Neural cell (in vitro differentiated cells): ENCODE measurements at regions not wholly inside any gene's neighbourhood (a gene's known extent, or its start where the extent isn't known, plus 50 kb on each side); places are given as distances from the start of the nearest gene placed in this dataset.

Experiments
- EP300 ChIP-seq: fragments of 450-650 bp; conservative IDR thresholded peaks from 2 replicates; pipeline ENCODE4 v1.6.1; 2014; ENCODE audit warnings: antibody characterized with exemption, mild to moderate bottlenecking, moderate library complexity; ENCODE audit not compliant: poor library complexity, severe bottlenecking
- EZH2 ChIP-seq: fragments of 200-600, 300-800 bp; shearing (Covaris generic), sonication (generic); IDR thresholded peaks from 2 replicates; pipeline ENCODE4 v1.6.1; 2014; ENCODE audit warnings: antibody characterized with exemption, low read length, borderline replicate concordance, mild to moderate bottlenecking; ENCODE audit not compliant: insufficient read depth, poor library complexity, severe bottlenecking
- POLR2AphosphoS5 ChIP-seq: IDR thresholded peaks from 2 replicates; pipeline ENCODE4 v1.6.1; 2012
- RAD21 ChIP-seq: fragments of 450-650 bp; conservative IDR thresholded peaks from 2 replicates; pipeline ENCODE4 v1.6.1; 2014; ENCODE audit warnings: antibody characterized with exemption, mild to moderate bottlenecking, moderate library complexity
- SMC3 ChIP-seq: fragments of 450-650 bp; conservative IDR thresholded peaks from 2 replicates; pipeline ENCODE4 v1.6.1; 2014; ENCODE audit warnings: antibody characterized with exemption, mild to moderate bottlenecking, moderate library complexity; ENCODE audit not compliant: poor library complexity
- TF ChIP-seq, protein P1 (sequence below): fragments of 450-650 bp; IDR thresholded peaks from 2 replicates; pipeline ENCODE4 v1.5.1; 2014; ENCODE audit warnings: antibody characterized with exemption, mild to moderate bottlenecking, moderate library complexity; ENCODE audit not compliant: poor library complexity, severe bottlenecking
- TF ChIP-seq, protein P2 (sequence below): IDR thresholded peaks from 2 replicates; pipeline ENCODE4 v1.6.1; 2012; ENCODE audit warnings: borderline replicate concordance

DNA sequence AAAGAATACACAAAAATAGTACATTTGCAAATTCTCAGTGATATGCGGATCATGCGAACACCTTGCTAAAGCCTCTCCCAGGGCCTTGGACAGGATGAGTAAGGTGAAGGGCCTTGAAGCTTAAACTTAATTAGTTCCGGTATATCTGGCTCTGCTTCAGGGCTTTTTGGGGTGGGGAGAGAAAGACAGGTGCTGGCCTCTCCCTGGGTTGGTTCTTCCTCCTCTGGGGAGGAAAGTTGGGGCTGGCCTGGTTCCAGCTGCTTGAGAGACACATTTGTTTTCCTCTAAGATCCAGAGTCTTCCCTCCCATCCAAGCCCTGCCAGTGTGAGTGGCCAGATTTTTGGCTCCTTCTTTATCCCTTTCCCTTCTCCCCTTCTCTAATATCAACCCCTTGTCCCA lies 64.7 kb upstream of the EPHB3 start:
- TF ChIP-seq, protein P1, sequence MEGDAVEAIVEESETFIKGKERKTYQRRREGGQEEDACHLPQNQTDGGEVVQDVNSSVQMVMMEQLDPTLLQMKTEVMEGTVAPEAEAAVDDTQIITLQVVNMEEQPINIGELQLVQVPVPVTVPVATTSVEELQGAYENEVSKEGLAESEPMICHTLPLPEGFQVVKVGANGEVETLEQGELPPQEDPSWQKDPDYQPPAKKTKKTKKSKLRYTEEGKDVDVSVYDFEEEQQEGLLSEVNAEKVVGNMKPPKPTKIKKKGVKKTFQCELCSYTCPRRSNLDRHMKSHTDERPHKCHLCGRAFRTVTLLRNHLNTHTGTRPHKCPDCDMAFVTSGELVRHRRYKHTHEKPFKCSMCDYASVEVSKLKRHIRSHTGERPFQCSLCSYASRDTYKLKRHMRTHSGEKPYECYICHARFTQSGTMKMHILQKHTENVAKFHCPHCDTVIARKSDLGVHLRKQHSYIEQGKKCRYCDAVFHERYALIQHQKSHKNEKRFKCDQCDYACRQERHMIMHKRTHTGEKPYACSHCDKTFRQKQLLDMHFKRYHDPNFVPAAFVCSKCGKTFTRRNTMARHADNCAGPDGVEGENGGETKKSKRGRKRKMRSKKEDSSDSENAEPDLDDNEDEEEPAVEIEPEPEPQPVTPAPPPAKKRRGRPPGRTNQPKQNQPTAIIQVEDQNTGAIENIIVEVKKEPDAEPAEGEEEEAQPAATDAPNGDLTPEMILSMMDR = no peak
- TF ChIP-seq EZH2 = no peak
- no peak for TF ChIP-seq SMC3
- TF ChIP-seq, protein P2, sequence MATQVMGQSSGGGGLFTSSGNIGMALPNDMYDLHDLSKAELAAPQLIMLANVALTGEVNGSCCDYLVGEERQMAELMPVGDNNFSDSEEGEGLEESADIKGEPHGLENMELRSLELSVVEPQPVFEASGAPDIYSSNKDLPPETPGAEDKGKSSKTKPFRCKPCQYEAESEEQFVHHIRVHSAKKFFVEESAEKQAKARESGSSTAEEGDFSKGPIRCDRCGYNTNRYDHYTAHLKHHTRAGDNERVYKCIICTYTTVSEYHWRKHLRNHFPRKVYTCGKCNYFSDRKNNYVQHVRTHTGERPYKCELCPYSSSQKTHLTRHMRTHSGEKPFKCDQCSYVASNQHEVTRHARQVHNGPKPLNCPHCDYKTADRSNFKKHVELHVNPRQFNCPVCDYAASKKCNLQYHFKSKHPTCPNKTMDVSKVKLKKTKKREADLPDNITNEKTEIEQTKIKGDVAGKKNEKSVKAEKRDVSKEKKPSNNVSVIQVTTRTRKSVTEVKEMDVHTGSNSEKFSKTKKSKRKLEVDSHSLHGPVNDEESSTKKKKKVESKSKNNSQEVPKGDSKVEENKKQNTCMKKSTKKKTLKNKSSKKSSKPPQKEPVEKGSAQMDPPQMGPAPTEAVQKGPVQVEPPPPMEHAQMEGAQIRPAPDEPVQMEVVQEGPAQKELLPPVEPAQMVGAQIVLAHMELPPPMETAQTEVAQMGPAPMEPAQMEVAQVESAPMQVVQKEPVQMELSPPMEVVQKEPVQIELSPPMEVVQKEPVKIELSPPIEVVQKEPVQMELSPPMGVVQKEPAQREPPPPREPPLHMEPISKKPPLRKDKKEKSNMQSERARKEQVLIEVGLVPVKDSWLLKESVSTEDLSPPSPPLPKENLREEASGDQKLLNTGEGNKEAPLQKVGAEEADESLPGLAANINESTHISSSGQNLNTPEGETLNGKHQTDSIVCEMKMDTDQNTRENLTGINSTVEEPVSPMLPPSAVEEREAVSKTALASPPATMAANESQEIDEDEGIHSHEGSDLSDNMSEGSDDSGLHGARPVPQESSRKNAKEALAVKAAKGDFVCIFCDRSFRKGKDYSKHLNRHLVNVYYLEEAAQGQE = no peak
- no peak for TF ChIP-seq EP300
- TF ChIP-seq POLR2AphosphoS5 = no peak
- TF ChIP-seq RAD21 = no peak
